HS-27A (cell line): ENCODE measurements at regions not wholly inside any gene's neighbourhood (a gene's known extent, or its start where the extent isn't known, plus 50 kb on each side); places are given as distances from the start of the nearest gene placed in this dataset.

Experiments
- DNase-seq: peaks from one replicate; pipeline ENCODE4 v3.0.0-alpha.2; 2012; ENCODE audit warnings: low read depth, missing footprints

GRCh38 chr22:47282851-47283250, 520.4 kb downstream of the TBC1D22A start:
- no peak for DNase-seq

- DNase-seq = no peak
These were observed 519.9 kb downstream of the TBC1D22A start for GRCh38 chr22:47282366-47282765.

GRCh38 chr22:47281126-47282106, 519.0 kb downstream of the TBC1D22A start:
- DNase-seq = no peak

- no peak for DNase-seq
These were observed 517.9 kb downstream of the TBC1D22A start for GRCh38 chr22:47280301-47280700.

GRCh38 chr22:47279746-47280145, 517.3 kb downstream of the TBC1D22A start:
- no peak for DNase-seq

- DNase-seq = no peak
These were observed 516.9 kb downstream of the TBC1D22A start for GRCh38 chr22:47279337-47279736.

- no peak for DNase-seq
These were observed 516.2 kb downstream of the TBC1D22A start for GRCh38 chr22:47278655-47279054.

GRCh38 chr22:47277531-47277930, 515.1 kb downstream of the TBC1D22A start:
- DNase-seq = no peak

GRCh38 chr22:47276991-47277390, 514.5 kb downstream of the TBC1D22A start:
- DNase-seq = no peak

GRCh38 chr22:47276450-47276820, 514.0 kb downstream of the TBC1D22A start:
- DNase-seq = no peak

- DNase-seq = no peak
These were observed 513.4 kb downstream of the TBC1D22A start for GRCh38 chr22:47275605-47276449.

- no peak for DNase-seq
These were observed 511.7 kb downstream of the TBC1D22A start for GRCh38 chr22:47274196-47274595.

GRCh38 chr22:47270463-47271135, 508.1 kb downstream of the TBC1D22A start:
- DNase-seq = no peak

GRCh38 chr22:47269516-47270088, 507.2 kb downstream of the TBC1D22A start:
- no peak for DNase-seq

GRCh38 chr22:47267513-47268282, 505.2 kb downstream of the TBC1D22A start:
- DNase-seq = no peak

GRCh38 chr22:47266329-47266728, 503.9 kb downstream of the TBC1D22A start:
- no peak for DNase-seq

- no peak for DNase-seq
These were observed 498.1 kb downstream of the TBC1D22A start for GRCh38 chr22:47260551-47260950.

GRCh38 chr22:47259990-47260389, 497.5 kb downstream of the TBC1D22A start:
- no peak for DNase-seq

GRCh38 chr22:47259049-47259448, 496.6 kb downstream of the TBC1D22A start:
- DNase-seq = no peak

- DNase-seq = no peak
These were observed 495.5 kb downstream of the TBC1D22A start for GRCh38 chr22:47257976-47258375.

GRCh38 chr22:47257566-47257965, 495.1 kb downstream of the TBC1D22A start:
- DNase-seq = no peak
